ENCODE measurements at regions not wholly inside any gene's neighbourhood (a gene's known extent, or its start where the extent isn't known, plus 50 kb on each side); places are given as distances from the start of the nearest gene placed in this dataset.
A peak's percentile ranks its signal among the peaks of the same experiment; 100 is the strongest.

- Histone ChIP-seq H3K27ac (no peak overlapping the region), H3K27me3 (no peaks in the 10 kb centered on the region), H3K4me1 (no peaks in the 10 kb centered on the region), H3K36me3 (no peaks in the 10 kb centered on the region), H3K4me3 (no peak overlapping the region), H3K9me3 (no peaks in the 10 kb centered on the region)
- no peak for DNase-seq (ENCODE audit: low spot score in 2 of 2)
- intact Hi-C loops (cut with DNase I) = no loop called here
- TF ChIP-seq CTCF (IDR thresholded peaks at IDR 0.05) = no peak
Observed at GRCh38 chr7:46315891-46316290, 394.8 kb upstream of the IGFBP3 start.

GRCh38 chr7:46301677-46302076 lies 380.6 kb upstream of the IGFBP3 start:
- H3K4me3 ChIP-seq = no peak overlapping the region
- H3K27me3 ChIP-seq = no peaks in the 10 kb centered on the region
- peaks cover 11 to 20% of the 10 kb centered on the region in 2 donors for H3K9me3 ChIP-seq
- no peak for TF ChIP-seq CTCF (IDR thresholded peaks at IDR 0.05)
- no peaks in the 10 kb centered on the region for H3K36me3 ChIP-seq
- DNase-seq (ENCODE audit: low spot score in 2 of 2) = no peak
- H3K27ac ChIP-seq = no peak overlapping the region
- no peaks in the 10 kb centered on the region for H3K4me1 ChIP-seq
- intact Hi-C loops (cut with DNase I) = no loop called here

- Histone ChIP-seq H3K9me3 (peaks cover 11 to 21% of the 10 kb centered on the region in 2 donors), H3K4me1 (no peaks in the 10 kb centered on the region), H3K27ac (no peak overlapping the region), H3K4me3 (no peak overlapping the region), H3K36me3 (no peaks in the 10 kb centered on the region), H3K27me3 (no peaks in the 10 kb centered on the region)
- intact Hi-C loops (cut with DNase I) = no loop called here
- no peak for DNase-seq (ENCODE audit: low spot score in 2 of 2)
- no peak for TF ChIP-seq CTCF (IDR thresholded peaks at IDR 0.05)
Observed at GRCh38 chr7:46297515-46297914, 376.4 kb upstream of the IGFBP3 start.

- Histone ChIP-seq H3K27me3 (no peaks in the 10 kb centered on the region), H3K9me3 (peaks cover 11 to 21% of the 10 kb centered on the region in 2 donors), H3K4me1 (peaks cover 6 to 7% of the 10 kb centered on the region in 2 donors), H3K36me3 (no peaks in the 10 kb centered on the region), H3K4me3 (no peak overlapping the region), H3K27ac (no peak overlapping the region)
- no peak for DNase-seq (ENCODE audit: low spot score in 2 of 2)
- no peak for TF ChIP-seq CTCF (IDR thresholded peaks at IDR 0.05)
- intact Hi-C loops (cut with DNase I) = no loop called here
Observed at GRCh38 chr7:46296526-46296925, 375.5 kb upstream of the IGFBP3 start.

- H3K36me3 ChIP-seq = no peaks in the 10 kb centered on the region
- peaks cover 11 to 21% of the 10 kb centered on the region in 2 donors for H3K9me3 ChIP-seq
- no peak for DNase-seq (ENCODE audit: low spot score in 2 of 2)
- TF ChIP-seq CTCF (IDR thresholded peaks at IDR 0.05) = no peak
- intact Hi-C loops (cut with DNase I) = loop anchor here (5.0 kb wide), 1 partner anchor 317 kb away; no protein-coding TSS in a partner anchor
- H3K27ac ChIP-seq = no peak overlapping the region
- H3K4me3 ChIP-seq = no peak overlapping the region
- H3K4me1 ChIP-seq = peaks cover 6 to 11% of the 10 kb centered on the region in 2 donors
- no peaks in the 10 kb centered on the region for H3K27me3 ChIP-seq
Observed at GRCh38 chr7:46294381-46294780, 373.3 kb upstream of the IGFBP3 start.

GRCh38 chr7:46292741-46293140 lies 371.7 kb upstream of the IGFBP3 start:
- no peak for DNase-seq (ENCODE audit: low spot score in 2 of 2)
- H3K9me3 ChIP-seq = peaks cover 7 to 11% of the 10 kb centered on the region in 2 donors
- H3K4me1 ChIP-seq = peaks cover 6 to 11% of the 10 kb centered on the region in 2 donors
- no peak overlapping the region for H3K4me3 ChIP-seq
- intact Hi-C loops (cut with DNase I) = loop anchor here (5.0 kb wide), 1 partner anchor 315 kb away; no protein-coding TSS in a partner anchor
- H3K27ac ChIP-seq = peak overlapping the region in 1 of 2 donors; percentile 74
- TF ChIP-seq CTCF (IDR thresholded peaks at IDR 0.05) = no peak
- no peaks in the 10 kb centered on the region for H3K36me3 ChIP-seq
- H3K27me3 ChIP-seq = no peaks in the 10 kb centered on the region

All from ascending aorta (tissue), 2 donors.